Activated CD4-positive, alpha-beta memory T cell treated with anti-CD3 and anti-CD28 coated beads, Interleukin-2, amount 10 ng/mL, durations not matched to agents 7 days and 5 days (primary cell): ENCODE measurements at regions not wholly inside any gene's neighbourhood (a gene's known extent, or its start where the extent isn't known, plus 50 kb on each side); places are given as distances from the start of the nearest gene placed in this dataset.
"Not testable (repeated sequence)": the region's sequence is repeated elsewhere in the genome, so short reads cannot be mapped to it uniquely, and the experiment has no call there.

Source experiments
- CTCF ChIA-PET: fragments of 350-600 bp; sonication (Branson Sonifier 250); formaldehyde crosslinking; loops from one replicate; lab custom pipeline; 2021; ENCODE audit warnings: antibody characterized with exemption, inconsistent platforms; lab: Charles Lee
- POLR2A ChIA-PET: fragments of 350-600 bp; sonication (Branson Sonifier 250); formaldehyde crosslinking; loops from one replicate; lab custom pipeline; 2021; ENCODE audit warnings: antibody characterized with exemption; lab: Charles Lee
- DNase-seq: peaks from one replicate; pipeline ENCODE4 v3.0.0-alpha.2; 2020
- H3K27ac Mint-ChIP-seq: one replicate; pipeline ENCODE4 v1.8.0; 2021; ENCODE audit warnings: mild to moderate bottlenecking, mixed read lengths
- H3K27me3 Mint-ChIP-seq: one replicate; pipeline ENCODE4 v1.8.0; 2021; ENCODE audit warnings: mixed read lengths
- H3K36me3 Mint-ChIP-seq: one replicate; pipeline ENCODE4 v1.8.0; 2021; ENCODE audit warnings: low read depth, mixed read lengths
- H3K4me1 Mint-ChIP-seq: one replicate; pipeline ENCODE4 v1.8.0; 2021; ENCODE audit warnings: mixed read lengths
- H3K4me3 Mint-ChIP-seq: one replicate; pipeline ENCODE4 v1.8.0; 2021; ENCODE audit warnings: mild to moderate bottlenecking, mixed read lengths
- H3K9me3 Mint-ChIP-seq: one replicate; pipeline ENCODE4 v1.8.0; 2021; ENCODE audit warnings: mixed read lengths

GRCh38 chr3:94779699-94780098 lies 716.8 kb downstream of the NSUN3 start:
- Mint-ChIP-seq H3K4me1 (no peaks in the 10 kb centered on the region), H3K27me3 (no peaks in the 10 kb centered on the region), H3K27ac (no peak overlapping the region), H3K36me3 (no peaks in the 10 kb centered on the region), H3K4me3 (no peak overlapping the region), H3K9me3 (no peaks in the 10 kb centered on the region)
- no peak for DNase-seq
- ChIA-PET CTCF (no interaction called here), POLR2A (no interaction called here)

GRCh38 chr3:94784274-94784673 lies 721.4 kb downstream of the NSUN3 start:
- no peaks in the 10 kb centered on the region for H3K9me3 Mint-ChIP-seq
- ChIA-PET POLR2A (no interaction called here), CTCF (no interaction called here)
- no peak for DNase-seq
- H3K36me3 Mint-ChIP-seq, result no peaks in the 10 kb centered on the region
- H3K4me3 Mint-ChIP-seq, result no peak overlapping the region
- no peaks in the 10 kb centered on the region for H3K27me3 Mint-ChIP-seq
- H3K4me1 Mint-ChIP-seq, result no peaks in the 10 kb centered on the region
- no peak overlapping the region for H3K27ac Mint-ChIP-seq

- H3K4me3 Mint-ChIP-seq, result no peak overlapping the region
- H3K36me3 Mint-ChIP-seq, result no peaks in the 10 kb centered on the region
- CTCF ChIA-PET, result interaction anchor here (0.7 kb wide), 1 partner anchor 765 kb away, joined by 6 read pairs; no protein-coding TSS in a partner anchor
- H3K27me3 Mint-ChIP-seq, result no peaks in the 10 kb centered on the region
- no peaks in the 10 kb centered on the region for H3K9me3 Mint-ChIP-seq
- POLR2A ChIA-PET, result no interaction called here
- no peaks in the 10 kb centered on the region for H3K4me1 Mint-ChIP-seq
- no peak overlapping the region for H3K27ac Mint-ChIP-seq
- DNase-seq, result no peak
Measured at GRCh38 chr3:94787066-94787465, 724.2 kb downstream of the NSUN3 start.

- ChIA-PET POLR2A (no interaction called here), CTCF (interaction anchor here (0.7 kb wide), 1 partner anchor 766 kb away, joined by 6 read pairs; no protein-coding TSS in a partner anchor)
- DNase-seq, result no peak
- Mint-ChIP-seq H3K9me3 (no peaks in the 10 kb centered on the region), H3K27ac (no peak overlapping the region), H3K4me1 (no peaks in the 10 kb centered on the region), H3K27me3 (no peaks in the 10 kb centered on the region), H3K4me3 (no peak overlapping the region), H3K36me3 (no peaks in the 10 kb centered on the region)
Measured at GRCh38 chr3:94787734-94788270, 724.9 kb downstream of the NSUN3 start.

- Mint-ChIP-seq H3K36me3 (no peaks in the 10 kb centered on the region), H3K4me3 (no peak overlapping the region), H3K27ac (no peak overlapping the region), H3K9me3 (peaks cover 3% of the 10 kb centered on the region), H3K27me3 (no peaks in the 10 kb centered on the region), H3K4me1 (no peaks in the 10 kb centered on the region)
- CTCF ChIA-PET, result no interaction called here
- no peak for DNase-seq
- POLR2A ChIA-PET, result no interaction called here
Measured at GRCh38 chr3:94794563-94794962, 731.7 kb downstream of the NSUN3 start.

GRCh38 chr3:94799420-94800060 lies 736.7 kb downstream of the NSUN3 start:
- Mint-ChIP-seq H3K4me3 (no peak overlapping the region), H3K36me3 (no peaks in the 10 kb centered on the region), H3K27ac (no peak overlapping the region), H3K4me1 (no peaks in the 10 kb centered on the region), H3K27me3 (no peaks in the 10 kb centered on the region), H3K9me3 (peaks cover 5% of the 10 kb centered on the region)
- CTCF ChIA-PET, result no interaction called here
- POLR2A ChIA-PET, result no interaction called here
- no peak for DNase-seq

GRCh38 chr3:94811836-94812235 lies 749.0 kb downstream of the NSUN3 start:
- Mint-ChIP-seq H3K27me3 (no peaks in the 10 kb centered on the region), H3K27ac (no peak overlapping the region), H3K4me1 (no peaks in the 10 kb centered on the region), H3K4me3 (no peak overlapping the region), H3K36me3 (no peaks in the 10 kb centered on the region), H3K9me3 (no peaks in the 10 kb centered on the region)
- ChIA-PET POLR2A (no interaction called here), CTCF (no interaction called here)
- DNase-seq, result no peak

- POLR2A ChIA-PET, result no interaction called here
- Mint-ChIP-seq H3K4me1 (no peaks in the 10 kb centered on the region), H3K4me3 (no peak overlapping the region)
Measured at GRCh38 chr3:94821241-94821640, 758.4 kb downstream of the NSUN3 start.

GRCh38 chr3:94822298-94822697 lies 759.4 kb downstream of the NSUN3 start:
- CTCF ChIA-PET, result interaction anchor here (0.8 kb wide), 1 partner anchor 9 kb away, joined by 3 read pairs; no protein-coding TSS in a partner anchor
- no peak overlapping the region for H3K27ac Mint-ChIP-seq
- no peaks in the 10 kb centered on the region for H3K9me3 Mint-ChIP-seq
- H3K36me3 Mint-ChIP-seq, result no peaks in the 10 kb centered on the region
- no peak for DNase-seq
- no peaks in the 10 kb centered on the region for H3K4me1 Mint-ChIP-seq
- no peak overlapping the region for H3K4me3 Mint-ChIP-seq
- no peaks in the 10 kb centered on the region for H3K27me3 Mint-ChIP-seq
- POLR2A ChIA-PET, result no interaction called here

More at GRCh38 chr3:94821241-94821640, 758.4 kb downstream of the NSUN3 start:
- CTCF ChIA-PET, result interaction anchor here (0.8 kb wide), 1 partner anchor 8 kb away, joined by 3 read pairs; no protein-coding TSS in a partner anchor
- Mint-ChIP-seq H3K27me3 (no peaks in the 10 kb centered on the region), H3K27ac (no peak overlapping the region), H3K9me3 (no peaks in the 10 kb centered on the region), H3K36me3 (no peaks in the 10 kb centered on the region)
- DNase-seq, result no peak

- H3K36me3 Mint-ChIP-seq, H3K9me3 Mint-ChIP-seq, DNase-seq, CTCF ChIA-PET, H3K27me3 Mint-ChIP-seq, H3K4me3 Mint-ChIP-seq, H3K27ac Mint-ChIP-seq, POLR2A ChIA-PET, H3K4me1 Mint-ChIP-seq: not testable (repeated sequence)
Measured at GRCh38 chr3:94846251-94846650, 783.4 kb downstream of the NSUN3 start.

- Mint-ChIP-seq H3K9me3 (peaks cover 14% of the 10 kb centered on the region), H3K36me3 (no peaks in the 10 kb centered on the region), H3K4me1 (no peaks in the 10 kb centered on the region), H3K4me3 (no peak overlapping the region), H3K27me3 (no peaks in the 10 kb centered on the region), H3K27ac (no peak overlapping the region)
- DNase-seq, result no peak
- CTCF ChIA-PET, result no interaction called here
- POLR2A ChIA-PET, result no interaction called here
Measured at GRCh38 chr3:94862703-94863102, 799.8 kb downstream of the NSUN3 start.

GRCh38 chr3:94869059-94869547 lies 806.2 kb downstream of the NSUN3 start:
- Mint-ChIP-seq H3K36me3 (no peaks in the 10 kb centered on the region), H3K27me3 (no peaks in the 10 kb centered on the region), H3K4me1 (no peaks in the 10 kb centered on the region), H3K4me3 (no peak overlapping the region), H3K9me3 (peaks cover 6% of the 10 kb centered on the region), H3K27ac (no peak overlapping the region)
- ChIA-PET CTCF (no interaction called here), POLR2A (no interaction called here)
- DNase-seq, result no peak

- Mint-ChIP-seq H3K27ac (no peak overlapping the region), H3K9me3 (no peaks in the 10 kb centered on the region), H3K27me3 (no peaks in the 10 kb centered on the region), H3K4me1 (no peaks in the 10 kb centered on the region), H3K4me3 (no peak overlapping the region), H3K36me3 (no peaks in the 10 kb centered on the region)
- CTCF ChIA-PET, result no interaction called here
- no peak for DNase-seq
- POLR2A ChIA-PET, result no interaction called here
Measured at GRCh38 chr3:94873751-94874150, 810.9 kb downstream of the NSUN3 start.

- H3K27ac Mint-ChIP-seq, result no peak overlapping the region
- no peaks in the 10 kb centered on the region for H3K9me3 Mint-ChIP-seq
- ChIA-PET CTCF (no interaction called here), POLR2A (no interaction called here)
- no peak for DNase-seq
- no peaks in the 10 kb centered on the region for H3K27me3 Mint-ChIP-seq
- no peak overlapping the region for H3K4me3 Mint-ChIP-seq
- H3K36me3 Mint-ChIP-seq, result no peaks in the 10 kb centered on the region
- no peaks in the 10 kb centered on the region for H3K4me1 Mint-ChIP-seq
Measured at GRCh38 chr3:94875149-94875548, 812.3 kb downstream of the NSUN3 start.
